Suppressor macrophage treated with lipopolysaccharide for 4 hours (primary cell): ENCODE measurements at regions not wholly inside any gene's neighbourhood (a gene's known extent, or its start where the extent isn't known, plus 50 kb on each side); places are given as distances from the start of the nearest gene placed in this dataset.

ENCODE experiments used
- DNase-seq: peaks from one replicate; pipeline ENCODE4 v3.0.0-alpha.2; 2020

DNA sequence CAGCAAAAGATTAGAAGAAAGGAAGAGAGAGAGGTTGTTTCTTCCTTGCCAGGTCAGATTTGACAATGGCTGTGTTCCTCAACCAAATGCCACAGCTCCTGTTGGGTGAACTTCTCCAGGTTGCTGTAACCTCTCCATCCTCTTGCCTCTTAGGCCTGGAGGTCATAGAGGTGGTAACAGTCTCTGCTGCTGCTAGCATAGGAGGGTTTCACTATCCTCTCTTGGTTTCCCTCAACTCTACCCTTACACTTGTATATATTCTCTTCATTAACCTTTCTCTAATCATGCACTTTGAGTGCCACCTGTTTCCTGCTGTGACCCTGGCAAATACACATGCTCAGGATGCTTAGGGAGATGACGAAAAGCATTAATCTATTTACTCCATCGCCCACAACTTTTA is 67.7 kb upstream of the HIF1A start:
- no peak for DNase-seq

DNA sequence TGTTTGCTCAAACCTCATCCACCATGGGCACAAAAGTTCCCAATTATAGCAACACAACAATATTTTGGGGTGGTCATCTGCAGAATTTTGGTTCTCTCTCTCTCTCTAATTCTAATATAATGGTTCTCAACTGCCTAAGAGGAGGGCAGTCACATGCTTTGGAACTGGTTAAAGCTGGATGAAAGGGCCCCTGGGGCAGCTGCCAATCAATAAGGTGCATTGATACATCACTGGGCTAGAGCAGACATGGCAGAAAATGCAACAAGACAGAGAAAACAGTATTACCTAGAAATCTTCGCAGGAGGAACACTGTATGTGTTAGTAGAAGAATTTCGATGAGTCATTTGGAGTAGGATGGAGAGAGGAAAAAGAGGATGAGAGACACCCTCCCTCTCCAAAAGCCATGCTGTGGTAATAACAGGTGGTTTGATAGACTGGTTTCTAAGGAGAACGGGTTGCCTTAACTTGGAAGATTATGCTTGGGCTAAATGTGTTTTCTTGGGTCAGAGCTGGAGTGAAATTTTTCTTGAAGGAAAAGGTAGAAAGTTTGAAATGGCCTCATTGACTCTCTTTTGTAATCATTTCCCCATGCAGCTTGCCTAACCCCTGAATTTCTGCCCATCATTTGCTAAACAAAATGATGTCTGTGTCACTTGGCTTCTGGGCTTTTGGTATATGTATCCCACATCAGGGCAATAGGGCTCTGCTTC is 67.1 kb upstream of the HIF1A start:
- DNase-seq, result peak; percentile 21

DNA sequence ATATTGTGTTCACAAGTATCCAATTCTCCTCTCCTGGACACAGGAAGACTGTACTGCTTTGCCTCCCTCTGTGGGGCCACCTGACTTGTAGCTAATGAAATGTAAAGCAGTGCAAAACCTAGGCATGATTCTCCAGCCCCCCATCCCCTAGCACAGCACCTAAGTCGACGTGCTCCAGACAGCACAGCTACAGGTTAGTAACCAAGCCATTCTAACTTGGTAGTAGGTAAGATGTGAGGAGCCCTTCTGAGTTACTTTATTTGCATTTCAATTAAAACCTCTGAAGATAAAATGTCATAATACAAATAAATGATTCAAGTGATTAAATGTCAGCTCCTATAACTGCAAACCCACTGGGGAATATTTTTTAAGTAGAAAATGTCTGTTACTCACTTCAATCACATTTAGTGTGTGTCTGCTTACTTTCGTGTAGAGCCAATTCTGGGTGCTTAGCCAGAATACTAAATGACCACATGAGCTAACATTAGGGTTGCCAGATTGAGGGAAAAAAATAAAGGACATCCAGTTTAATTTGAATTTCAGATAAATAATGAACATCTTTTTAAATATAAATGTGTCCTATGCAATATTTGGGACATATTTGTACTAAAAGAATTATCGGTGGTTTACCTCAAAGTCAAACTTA is 64.8 kb upstream of the HIF1A start:
- DNase-seq, result no peak

DNA sequence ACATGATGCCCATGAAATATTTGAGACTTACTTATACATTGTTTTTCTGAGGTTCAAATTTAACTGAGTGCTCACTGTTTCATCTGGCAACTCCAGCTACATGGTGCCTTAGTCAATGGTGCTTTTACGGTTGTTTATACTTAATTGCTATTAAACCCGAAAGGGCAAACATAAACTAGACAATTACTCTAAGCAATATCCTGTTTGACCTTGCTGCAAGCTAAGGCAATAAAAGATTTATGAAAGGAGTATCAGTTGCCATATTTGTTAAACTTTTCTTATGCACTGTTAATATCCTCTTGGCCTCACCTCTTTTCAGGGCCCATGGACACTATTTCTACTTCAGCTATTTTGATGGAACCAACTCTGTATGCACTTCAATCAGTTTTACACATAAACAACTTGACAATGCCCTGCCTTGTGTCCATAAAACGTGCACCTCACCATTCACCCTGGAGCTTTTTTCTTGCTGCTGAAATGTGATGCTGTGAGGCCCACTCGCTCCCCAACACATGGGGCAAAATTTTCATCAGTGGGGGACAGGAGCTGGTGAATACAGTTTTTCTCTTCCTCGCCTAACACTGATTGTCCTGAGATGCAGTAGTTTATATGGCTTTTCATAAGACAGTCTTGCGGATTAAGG is 64.1 kb upstream of the HIF1A start:
- no peak for DNase-seq

DNA sequence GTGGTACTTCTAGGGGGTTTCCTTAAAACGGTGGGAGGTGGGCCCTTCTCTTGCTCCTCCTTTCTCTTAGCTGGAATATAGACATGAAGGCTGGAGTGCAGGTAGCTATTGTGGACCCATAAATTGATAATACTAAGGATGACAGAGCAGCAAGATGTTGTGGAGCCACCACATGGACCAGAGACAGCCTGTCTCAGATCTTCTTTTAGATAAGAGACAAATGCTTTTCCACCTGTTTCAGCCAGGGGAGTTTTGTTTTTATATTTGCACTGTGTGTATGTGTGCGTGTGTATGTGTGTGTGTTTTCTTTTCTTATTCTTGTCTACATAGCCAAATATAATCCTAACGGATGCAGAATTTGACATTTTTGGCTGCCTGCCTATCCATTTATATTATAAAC is 62.9 kb upstream of the HIF1A start:
- DNase-seq, result no peak

DNA sequence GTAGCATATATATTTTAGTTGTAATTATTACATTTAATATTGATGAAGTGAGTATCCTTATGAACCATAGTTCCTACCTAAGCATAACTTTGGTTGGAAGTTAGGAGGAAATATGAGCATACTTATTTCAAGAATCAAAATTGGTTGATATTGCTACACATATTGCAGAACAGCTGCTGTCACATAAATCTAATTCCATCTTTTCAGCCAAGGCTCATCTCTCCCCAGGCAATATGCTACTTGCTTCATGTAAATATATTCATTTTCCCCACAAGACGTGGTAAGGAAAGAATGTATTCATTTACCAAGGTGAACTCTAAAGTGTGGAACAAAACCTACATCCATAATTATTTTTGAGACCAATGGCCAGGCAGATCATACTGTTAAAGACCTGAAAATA is 62.5 kb upstream of the HIF1A start:
- DNase-seq, result no peak

DNA sequence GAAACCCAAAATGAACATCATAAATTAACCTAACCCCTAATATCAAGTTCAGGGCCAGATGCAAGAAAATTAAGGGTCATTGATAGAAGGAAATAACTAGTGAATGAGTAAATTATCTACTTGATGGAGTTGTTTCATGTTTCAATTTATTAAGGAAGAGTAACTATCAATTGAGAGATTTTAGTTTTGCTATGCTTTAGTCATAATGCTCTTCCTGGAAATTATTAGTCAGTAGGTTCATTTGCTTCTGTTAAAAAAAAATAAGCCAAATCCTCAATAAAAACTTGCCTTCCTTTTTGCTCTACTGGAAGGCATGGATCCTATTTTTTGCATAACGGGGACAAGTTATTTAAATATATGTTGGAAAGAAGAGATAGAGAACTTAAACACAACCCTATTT is 59.0 kb upstream of the HIF1A start:
- DNase-seq, result peak; percentile 49

DNA sequence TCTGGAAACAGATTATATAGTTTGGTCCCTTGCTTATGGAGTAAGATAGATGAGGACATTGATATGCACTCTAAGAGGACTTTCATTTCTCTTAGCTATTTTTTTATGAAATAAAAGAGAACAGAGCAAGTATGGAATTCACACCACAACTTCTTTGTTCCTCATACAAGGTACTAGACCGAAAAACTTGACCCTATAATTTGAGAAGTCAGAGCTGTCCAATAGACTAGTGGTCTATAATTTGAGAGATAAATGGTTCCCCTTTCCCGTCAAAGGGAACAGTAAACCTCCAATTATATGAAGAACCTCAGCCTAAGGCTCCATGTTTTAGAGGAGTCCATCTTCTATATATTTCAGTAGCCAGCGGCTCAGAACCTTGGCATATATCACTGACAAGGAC is 58.5 kb upstream of the HIF1A start:
- peak; percentile 48 for DNase-seq

DNA sequence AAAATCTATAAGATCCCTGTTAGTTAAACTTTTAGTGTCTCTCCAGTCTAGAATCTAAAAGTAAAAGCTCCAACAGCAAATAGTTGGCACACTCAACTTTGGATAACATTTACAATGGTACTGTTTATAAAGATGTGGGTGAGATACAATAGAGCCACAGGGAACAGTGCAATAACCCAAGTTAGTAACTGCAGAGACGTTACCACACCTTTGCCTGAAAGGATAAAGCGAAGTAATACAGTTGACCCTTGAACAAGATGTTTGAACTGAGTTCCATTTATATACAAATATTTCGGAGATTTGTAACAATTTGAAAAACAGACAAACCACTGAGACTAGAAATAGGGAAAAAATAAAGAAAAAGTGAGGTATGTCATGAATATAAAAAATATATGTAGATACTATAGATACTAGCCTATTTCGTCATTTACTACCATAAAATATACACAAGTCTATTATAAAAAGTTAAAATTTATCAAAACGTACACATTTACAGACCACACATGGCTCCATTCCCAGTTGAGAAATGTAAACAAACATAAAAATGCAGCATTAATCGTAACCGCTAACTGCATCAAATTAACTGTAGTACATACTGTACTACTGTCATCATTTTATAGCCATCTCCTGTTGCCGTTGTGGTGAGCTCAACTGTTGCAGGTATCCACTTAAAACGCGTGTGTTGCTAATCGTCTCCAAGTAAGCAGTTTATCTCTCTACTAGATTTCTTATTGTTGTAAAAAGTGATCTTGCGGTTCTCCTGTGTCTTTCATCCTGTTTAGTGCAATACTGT is 56.5 kb upstream of the HIF1A start:
- no peak for DNase-seq

DNA sequence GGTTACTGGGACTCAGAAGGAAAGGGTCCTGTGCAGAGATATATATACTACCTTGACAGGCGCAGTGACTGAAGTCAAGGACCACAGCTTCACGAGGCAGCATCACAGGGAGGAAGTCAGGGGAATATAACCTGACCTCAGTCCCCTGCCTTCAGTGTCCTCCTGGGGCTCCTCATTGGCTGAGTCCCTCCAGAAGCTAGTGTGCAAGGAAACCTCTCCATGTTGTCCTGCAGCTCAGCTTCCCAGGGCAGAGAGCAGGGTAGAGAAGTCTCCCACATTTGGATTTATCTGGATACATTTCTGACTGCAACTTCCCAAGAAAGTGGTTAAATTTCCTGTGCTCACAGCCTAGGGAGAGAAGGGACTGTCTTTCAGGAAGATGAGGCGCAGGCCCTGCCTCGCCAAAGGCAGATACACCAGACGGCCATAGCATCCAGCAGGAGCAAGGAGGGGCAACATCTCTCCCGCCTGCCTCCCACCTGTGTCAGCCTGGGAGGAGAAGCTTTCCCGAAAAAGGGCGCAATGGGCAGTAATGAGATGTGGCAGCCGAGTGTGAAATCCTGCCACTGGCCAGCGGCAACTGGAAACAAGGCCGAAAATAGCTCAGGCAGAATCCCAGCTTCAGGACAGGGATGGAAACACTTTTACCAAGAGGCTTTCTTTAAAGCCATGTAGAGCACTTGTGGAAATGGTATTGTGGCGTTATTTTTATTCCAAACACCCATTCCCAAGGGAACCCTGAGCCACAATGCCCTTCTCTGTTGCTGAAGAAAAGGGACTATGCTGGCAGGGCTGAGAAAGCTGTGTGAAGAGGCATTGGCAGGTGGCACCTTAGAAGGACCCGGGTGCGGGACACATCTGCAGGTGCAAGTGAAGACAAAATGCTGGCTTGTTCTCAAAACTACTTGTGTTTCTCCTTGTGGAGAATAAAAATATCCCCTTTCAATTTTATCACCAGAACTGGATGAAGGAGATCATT is 54.9 kb upstream of the HIF1A start:
- no peak for DNase-seq

DNA sequence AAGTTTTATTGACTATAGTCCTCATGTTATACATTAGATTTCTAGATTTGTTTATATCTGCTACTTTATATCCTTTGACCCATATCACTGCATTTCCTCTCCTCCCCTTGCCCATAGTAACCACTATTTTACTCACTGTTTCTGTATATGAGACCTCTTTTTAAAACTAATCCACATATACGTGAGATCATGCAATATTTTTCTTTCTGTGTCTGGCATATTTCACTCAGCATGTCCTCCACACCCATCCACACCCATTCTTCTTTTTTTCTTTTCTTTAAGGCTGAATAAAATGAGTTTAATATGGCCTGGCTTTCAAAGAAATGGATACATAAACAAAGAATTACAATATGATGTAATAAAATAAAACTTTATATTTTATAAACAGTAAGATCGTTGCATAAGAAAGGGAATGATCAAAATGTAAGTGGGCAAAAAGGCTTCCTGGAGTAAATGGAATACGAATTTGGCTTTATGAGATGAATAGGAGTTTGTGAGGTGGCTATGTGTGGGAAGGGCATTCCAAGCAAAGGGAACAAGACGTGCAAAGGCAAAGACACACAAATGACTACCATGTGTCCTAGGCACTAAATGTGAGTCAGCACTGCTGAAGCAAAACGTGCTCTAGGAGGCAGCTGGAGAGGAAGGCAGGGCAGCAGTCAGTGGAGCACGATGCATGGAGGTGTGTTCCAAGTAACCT is 53.2 kb upstream of the HIF1A start:
- no peak for DNase-seq

DNA sequence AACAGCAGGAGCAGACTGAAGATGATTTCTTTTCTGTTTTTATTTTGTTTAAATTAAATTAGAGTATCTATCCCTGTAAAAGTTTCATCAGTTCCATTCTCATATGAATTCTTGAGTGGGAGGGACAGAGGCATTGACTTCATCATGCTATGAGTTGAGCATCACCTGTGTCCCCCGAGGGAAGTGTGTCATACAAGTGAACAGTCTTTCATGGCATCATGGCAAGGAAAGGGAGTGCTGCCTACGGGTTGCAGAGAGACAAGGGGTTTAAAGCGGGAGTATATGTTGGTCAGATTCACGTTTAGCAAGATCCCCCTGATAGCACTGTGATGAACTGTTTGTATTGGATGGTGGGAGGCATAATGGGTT is 52.7 kb upstream of the HIF1A start:
- DNase-seq, result no peak

DNA sequence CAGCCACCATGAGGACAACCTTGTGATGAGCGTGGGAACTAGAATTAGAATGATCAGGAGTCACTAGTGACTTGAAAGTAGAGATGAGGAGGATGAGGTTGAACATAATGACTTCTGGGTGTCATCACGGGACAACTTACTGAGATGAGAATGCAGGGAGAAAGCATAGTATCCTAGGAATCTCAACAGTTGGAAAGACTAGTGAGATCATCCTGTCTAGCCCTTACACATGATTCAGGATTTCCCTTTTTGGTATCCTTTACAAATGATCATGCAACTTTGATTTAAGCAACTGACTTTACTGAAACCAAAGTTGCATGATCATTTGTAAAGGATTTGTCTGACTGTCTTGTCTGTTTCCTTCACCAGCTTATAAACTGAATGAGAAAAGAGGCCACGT is 51.8 kb upstream of the HIF1A start:
- peak; percentile 53 for DNase-seq

DNA sequence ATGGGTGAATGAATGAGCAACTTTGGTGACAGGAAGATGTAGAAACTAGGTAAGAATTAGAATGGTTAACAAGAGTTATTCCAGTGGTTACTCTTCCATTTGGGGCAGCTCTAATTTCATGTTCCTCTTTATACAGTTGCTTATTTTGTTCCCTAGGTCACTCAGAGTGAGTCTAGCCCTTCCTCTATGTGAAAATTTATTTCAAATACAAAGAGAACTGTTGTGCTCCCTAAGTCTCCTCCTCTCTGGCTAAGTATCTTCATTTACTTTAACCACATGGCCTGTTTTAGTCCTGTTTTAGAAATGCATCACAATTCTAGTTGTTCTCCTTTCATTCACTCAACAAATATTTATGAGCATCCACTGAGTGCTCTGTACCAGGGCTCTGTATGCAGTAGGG is 51.1 kb upstream of the HIF1A start:
- DNase-seq, result peak; percentile 16

DNA sequence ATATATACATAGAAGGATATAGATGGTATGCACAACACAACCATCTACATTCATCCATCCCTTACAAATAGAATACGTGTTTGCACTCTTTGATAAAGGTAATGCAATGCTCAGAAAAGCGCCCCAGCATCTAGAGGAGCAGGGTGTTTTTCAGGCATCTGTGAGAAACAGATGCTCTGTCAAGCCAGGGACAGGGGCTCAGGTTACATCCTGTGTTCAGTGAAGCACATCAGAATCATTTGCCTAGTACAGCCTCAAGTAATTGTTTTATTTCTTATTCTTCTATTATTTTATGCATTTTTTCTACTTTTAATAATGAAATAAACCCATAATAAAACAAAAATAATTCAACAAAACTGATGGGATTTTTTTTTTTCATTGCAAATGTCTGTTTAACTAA is 50.5 kb upstream of the HIF1A start:
- DNase-seq, result no peak

DNA sequence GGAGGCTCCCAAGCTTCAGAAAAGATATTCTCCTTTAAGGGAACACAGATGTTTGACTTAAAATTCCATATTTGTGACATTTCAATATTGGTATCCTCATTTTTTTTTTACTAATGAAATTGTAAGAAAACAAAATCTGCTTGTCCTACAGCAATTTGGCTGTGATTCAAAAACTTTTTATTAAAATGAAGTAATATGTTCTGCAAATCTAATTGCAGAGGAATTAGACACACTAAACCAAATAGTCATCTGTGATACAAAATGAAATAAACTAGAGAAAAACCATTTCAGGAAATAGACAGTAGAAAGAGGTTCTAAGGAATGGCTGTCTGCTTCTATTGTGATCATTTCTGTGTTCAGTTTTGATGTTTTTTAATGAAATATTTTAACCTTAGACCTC is 50.1 kb upstream of the HIF1A start:
- no peak for DNase-seq
